SH-SY5Y (cell line): ENCODE measurements at regions not wholly inside any gene's neighbourhood (a gene's known extent, or its start where the extent isn't known, plus 50 kb on each side); places are given as distances from the start of the nearest gene placed in this dataset.

Experiments used
- GATA2 ChIP-seq: IDR thresholded peaks from 2 replicates; pipeline ENCODE4 v1.6.1; 2011; ENCODE audit warnings: mild to moderate bottlenecking, low read depth, low read length
- GATA3 ChIP-seq: IDR thresholded peaks from 2 replicates; pipeline ENCODE4 v1.6.1; 2011; ENCODE audit warnings: low read depth, mild to moderate bottlenecking, low read length, moderate library complexity

DNA sequence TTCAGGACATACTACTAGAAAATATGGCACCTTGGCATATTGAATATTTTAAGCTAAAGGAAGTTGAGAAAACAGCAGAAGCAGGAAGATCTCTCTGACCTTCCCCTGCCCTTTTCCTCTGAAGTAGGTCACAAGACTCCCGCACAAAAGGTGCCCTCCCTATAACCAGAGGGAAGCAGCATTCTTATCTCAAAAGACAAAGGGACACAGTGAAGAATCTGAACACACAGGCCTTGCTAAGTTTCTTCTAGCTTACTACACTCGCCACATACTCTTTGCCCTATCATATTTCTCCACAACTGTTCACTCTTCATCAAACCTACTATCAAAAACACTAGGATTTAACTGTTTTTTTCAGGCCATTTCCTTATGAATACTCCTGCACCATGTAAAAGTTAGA lies 151.2 kb downstream of the ELOVL4 start:
- TF ChIP-seq GATA3: no peak
- TF ChIP-seq GATA2: no peak

DNA sequence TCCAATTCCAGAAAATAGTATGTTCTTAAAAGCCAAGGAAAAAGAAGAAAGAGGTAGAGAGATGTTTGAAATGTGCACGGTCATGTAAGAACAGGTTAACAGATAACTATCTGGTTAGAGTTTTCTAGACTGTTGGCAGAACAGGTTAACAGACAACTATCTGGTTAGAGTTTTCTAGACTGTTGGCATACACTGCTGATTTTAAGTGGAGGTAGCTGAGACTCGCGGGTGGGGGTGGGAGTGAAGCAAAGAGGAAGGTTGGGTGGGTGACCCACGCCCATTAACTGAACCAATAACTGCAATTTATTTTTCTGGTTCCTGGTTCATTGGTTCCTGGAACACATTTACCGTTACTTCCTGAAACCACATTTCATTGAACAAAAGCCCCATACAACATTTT lies 157.5 kb downstream of the ELOVL4 start:
- no peak for TF ChIP-seq GATA3
- no peak for TF ChIP-seq GATA2

DNA sequence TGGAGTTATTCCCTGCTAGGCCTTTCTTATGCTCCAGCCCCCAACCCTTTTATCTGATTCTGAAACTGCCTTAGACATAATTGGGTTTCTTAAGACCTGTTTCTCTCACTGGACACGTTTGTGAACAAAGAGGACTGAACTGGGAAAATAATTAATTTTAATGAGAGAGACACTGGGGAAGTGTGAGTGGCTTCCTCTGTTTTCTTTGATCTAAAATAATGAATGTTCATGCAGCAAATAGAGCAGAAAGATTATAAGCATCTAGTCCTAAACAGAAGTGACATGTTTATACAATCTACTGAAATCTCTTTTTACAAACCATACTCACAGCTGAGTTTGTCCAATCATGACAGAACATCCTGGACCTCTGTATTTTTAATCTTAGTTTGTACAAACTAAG lies 157.6 kb downstream of the SH3BGRL2 start:
- no peak for TF ChIP-seq GATA3
- TF ChIP-seq GATA2: no peak

DNA sequence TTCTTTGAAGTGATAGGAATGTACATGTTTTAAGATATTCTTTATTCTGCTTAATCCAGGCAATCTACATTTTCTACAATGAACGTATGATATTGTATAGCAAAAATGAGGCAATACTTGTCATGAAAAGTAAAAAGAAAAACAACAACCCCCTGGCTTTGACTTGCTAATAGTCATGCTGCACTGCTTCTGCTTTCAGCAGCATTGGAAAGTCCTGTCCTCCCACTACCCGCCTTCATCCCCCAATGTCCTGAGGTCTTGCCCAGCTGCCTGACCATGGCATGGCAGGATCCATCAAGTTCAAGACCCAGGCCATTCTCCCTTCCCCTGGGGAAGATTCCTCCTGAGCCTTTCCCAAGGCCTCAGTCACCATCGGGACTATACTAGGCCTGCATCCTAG lies 156.5 kb downstream of the SH3BGRL2 start:
- TF ChIP-seq GATA3: no peak
- no peak for TF ChIP-seq GATA2

DNA sequence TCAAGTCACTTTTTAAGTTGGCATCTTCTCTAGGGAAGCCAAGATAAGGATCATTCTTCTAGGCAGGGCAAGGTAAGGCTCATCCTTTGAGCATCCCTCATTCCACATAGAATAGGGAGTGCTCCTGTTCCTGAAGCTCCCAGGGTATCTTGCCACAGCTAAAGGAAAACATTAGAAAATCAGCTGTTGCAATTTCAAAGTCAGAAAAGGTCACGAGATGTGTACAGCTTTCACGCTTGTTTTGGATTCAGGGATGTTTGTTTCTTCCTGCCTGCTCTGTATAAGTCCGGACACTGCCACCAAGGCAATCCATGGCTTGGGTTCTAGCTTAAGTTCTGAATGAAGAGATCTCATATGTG lies 153.2 kb downstream of the SH3BGRL2 start:
- TF ChIP-seq GATA2: no peak
- TF ChIP-seq GATA3: no peak

DNA sequence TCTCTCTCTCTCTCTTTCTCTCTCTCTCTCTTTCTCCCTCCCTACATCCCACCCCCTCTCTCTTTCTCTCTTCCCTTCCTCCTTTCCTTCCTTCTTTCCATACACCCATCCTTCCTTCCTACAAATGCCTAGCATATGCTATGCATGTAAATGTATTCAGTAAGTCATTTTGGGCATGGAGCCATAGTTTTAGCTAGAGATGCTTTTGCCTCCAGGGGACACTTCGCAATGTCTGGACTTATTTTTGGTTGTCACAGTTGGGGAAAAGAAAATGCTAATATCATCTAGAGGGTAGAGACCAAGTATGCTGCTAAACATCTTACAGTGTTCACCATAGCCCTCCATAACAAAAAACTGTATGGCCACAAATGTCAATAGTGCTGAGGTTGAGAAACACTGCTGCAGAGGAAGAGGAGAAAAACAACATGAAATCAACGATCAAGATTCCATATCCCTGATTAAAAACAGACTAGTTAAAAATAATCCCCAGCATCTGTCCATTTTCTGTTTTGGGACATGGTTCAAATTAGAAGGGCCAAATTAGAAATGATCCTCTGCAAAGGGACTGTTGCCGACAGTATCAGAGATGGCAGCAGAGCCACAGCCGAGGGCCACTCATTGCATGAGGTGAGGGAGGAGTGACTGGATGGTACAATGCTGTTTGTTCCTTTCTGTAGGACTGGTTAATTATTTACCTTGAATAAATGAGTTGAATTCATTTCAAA lies 152.7 kb downstream of the SH3BGRL2 start:
- TF ChIP-seq GATA2 (peak; percentile 72), GATA3 (peak; percentile 59)

DNA sequence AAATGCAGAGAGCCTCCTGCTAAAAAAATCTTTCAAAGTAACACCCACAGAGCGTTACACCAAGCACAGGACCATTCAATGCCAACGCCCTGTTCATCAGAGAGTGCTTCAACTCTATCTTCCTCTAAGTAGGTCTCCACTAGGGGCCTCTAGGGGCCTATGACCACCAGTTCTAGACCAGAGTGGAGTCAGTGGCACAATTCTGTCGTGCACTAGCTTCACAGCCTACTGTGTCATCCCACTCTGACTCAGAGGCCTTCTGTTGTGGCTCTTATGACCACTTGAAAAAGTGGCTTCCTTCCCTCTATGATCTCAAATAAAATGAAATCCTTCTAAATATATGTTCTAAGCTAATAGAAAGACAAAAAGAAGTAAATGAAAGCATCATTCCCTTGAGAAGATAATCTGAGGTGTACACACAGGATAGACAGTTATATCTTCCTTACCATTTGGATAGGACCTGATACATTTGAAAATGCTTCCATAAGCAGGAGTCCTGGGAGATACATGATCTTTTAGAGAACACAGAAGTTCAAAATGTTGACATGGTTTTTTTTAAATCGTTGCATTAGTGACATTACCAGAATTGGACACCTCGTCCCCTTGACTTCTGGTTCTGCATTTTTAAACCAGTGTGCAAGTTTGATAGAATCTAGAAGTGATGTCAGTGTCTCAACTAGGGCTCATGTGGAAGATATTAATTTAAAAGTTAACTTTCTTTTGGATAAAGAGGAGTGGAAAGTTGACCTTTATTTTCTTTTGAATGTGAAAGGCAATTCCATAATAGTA lies 151.9 kb downstream of the SH3BGRL2 start:
- TF ChIP-seq GATA3 (no peak), GATA2 (no peak)

DNA sequence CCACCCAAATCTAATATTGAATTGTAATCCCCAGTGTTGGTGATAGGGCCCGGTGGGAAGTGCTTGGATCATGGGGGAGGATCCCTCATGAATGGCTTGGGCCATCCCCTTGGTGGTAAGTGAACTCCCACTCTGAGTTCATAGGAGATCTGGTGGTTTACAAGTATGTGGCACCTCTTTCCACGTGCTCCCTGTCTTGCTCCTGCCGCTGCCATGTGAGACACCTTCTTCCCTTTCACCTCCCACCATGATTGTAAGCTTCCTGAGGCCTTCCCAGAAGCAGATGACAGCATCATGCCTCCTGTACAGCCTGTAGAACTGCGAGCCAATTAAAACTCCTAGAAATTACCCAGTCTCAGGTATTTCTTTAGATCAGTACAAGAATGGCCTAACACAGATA lies 150.8 kb downstream of the SH3BGRL2 start:
- TF ChIP-seq GATA2: no peak
- TF ChIP-seq GATA3: no peak

DNA sequence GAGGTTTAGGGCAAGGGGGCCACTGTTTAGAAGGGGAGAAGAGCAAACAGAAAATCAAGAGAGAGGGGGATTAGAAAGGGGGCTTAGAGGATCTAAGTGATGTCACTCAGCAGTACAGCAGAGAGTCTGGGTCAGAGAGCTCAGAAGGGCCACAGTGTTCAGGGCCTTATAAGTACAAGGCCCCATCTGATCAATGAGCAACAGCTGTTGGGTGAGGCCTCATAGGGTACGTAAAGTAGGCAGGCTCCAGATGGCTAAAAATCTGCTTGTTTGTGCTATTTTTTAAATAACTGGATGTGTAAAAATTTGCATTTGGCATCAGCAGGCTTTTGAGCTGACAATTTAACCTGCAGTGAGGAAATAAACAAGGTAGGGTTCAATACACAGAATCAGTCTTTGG lies 149.8 kb downstream of the SH3BGRL2 start:
- TF ChIP-seq GATA3 (no peak), GATA2 (no peak)

DNA sequence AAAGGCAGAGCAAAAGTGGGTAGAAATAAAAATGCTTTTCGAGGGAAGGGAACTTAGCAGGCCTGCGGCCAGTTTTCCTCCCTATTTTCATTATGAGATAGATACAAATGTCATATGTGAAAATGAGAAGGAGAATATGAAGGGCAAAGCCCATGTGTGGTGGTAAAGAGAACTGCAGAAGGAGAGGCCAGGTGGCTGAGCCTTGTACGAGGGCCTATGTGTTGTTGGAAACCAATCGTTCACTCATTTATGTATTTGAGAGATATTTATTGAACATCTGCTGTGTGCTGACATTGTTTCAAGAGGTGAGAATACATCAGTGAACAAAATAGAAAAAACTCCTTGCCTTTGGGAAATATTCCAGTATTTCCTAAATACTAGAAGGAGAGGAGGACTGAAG lies 147.7 kb downstream of the SH3BGRL2 start:
- TF ChIP-seq GATA3 (no peak), GATA2 (no peak)

DNA sequence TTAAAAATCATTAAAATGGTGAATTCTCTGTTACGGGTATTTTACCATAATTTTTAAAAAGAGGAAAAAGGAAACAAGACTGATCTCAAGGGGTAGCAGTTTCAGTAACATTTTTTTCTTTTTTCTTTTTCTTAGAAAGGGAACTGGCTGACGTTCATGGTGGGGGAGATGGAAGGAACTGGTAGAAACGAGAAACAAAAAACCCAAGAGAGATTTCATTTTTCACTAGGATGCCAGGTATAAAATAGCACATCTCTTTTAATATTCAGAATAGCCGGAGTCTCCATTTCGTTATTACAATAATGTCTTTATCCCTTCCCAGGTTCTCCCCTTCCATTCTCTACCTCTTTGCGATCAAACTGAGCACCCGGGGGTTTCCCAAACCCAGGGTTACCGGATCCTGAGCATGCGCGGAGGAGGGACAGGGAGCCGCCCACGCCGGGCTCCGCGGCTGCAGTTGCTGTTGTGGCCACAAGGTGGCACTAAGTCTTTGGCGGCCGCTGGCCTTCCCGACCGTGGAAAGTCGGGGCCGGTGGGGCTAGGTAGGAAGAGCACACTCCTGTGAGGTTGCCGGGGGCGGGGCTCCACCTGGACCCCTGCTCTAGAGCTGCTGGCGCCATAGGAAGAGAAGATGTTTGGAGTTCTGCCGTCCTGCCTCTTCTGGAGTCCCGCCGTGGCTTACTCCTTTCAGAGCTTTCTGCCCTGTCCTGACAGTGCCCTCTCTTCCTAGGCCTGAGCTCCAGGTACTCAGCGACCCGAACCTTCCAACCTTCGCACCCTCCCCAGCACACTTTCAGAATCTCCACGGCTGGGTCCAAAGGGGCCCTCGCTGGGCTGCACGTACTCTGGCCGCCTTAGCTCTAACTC lies 146.8 kb downstream of the SH3BGRL2 start:
- TF ChIP-seq GATA2 (no peak), GATA3 (no peak)

DNA sequence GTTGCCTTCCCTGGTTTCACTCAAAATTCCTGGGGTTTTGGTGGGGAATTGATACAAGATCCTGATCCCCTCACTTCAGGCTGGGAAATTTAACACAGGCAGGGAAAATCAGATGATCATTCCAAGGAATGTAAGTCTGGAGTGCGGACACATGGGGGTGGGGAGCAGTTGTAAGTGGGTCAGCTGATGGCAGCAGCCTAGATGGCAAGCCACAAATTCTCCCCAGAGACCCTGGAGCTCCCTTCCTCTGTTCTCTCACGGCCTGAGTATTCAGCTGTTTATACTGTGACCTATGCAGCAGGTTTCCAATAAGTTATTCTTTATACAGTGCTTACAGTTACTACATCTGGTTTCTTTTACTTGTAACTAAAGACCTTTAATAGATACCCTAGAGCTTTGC lies 144.9 kb downstream of the SH3BGRL2 start:
- no peak for TF ChIP-seq GATA3
- no peak for TF ChIP-seq GATA2

DNA sequence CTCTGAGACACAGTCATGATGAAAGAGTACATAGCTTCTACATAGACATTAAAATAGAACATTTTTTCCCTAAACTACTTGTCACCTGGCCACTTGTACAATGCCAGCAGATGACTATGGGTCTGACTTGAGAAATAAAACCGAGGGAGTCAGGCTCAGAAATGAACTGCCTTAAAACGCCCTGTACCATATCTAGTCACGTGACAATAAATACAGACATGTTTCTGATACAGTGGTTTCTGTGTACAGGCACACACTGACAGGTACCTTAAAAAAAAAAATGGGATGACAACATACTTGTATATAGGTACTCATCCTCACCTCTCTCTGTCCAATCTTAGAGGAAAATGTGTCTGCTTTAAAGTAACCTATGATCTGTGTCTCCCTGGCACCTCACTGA lies 144.1 kb downstream of the SH3BGRL2 start:
- TF ChIP-seq GATA2 (no peak), GATA3 (no peak)

DNA sequence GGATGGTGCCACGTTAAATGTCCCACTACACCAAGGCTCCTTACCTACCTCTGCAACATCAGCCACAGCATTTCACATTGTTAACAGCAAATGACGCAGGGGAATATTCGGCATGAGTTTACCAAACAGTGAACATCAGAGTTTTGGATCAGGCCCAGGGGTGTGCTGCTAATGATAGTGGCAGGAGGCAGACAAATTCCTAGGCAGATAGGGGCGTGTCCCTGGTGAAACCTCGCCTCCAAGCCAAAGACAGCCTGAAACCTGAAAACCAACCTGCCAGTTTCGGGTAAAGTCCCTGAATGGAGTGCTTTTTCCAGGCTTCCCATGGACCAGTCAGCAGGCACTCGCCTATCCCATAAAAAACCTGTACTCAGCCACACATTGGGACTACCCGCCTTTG lies 133.6 kb downstream of the SH3BGRL2 start:
- TF ChIP-seq GATA3 (no peak), GATA2 (no peak)

DNA sequence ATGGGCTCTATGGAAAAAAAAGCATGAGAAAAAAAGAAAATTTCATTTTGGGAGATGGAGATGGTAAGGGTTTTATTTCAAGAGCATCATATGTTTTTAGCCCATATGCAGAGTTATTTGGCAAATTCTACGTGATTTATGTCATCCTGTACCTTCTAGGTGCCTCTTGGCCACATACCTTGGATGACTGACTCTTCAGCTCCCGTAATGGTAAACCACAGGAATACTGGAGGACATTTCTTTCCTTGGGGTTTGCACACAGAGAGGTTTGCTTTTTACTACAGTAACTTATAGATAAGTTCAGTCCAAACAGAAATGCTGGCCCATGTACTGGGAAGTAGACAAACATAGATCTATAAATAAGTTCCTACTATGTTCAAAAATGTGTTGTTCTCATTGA lies 132.2 kb downstream of the SH3BGRL2 start:
- TF ChIP-seq GATA3: no peak
- TF ChIP-seq GATA2: no peak
